ENCODE measurements at regions not wholly inside any gene's neighbourhood (a gene's known extent, or its start where the extent isn't known, plus 50 kb on each side); places are given as distances from the start of the nearest gene placed in this dataset.

- TF ChIP-seq RELA (CRISPR knock-in tag; IDR thresholded peaks at IDR 0.05; ENCODE audit: borderline replicate concordance): no peak
- no peak for TF ChIP-seq JAZF1 (CRISPR knock-in tag; IDR thresholded peaks at IDR 0.05)
- TF ChIP-seq SMAD4 (CRISPR knock-in tag; IDR thresholded peaks at IDR 0.05): no peak
- no peak for TF ChIP-seq HMGXB4 (CRISPR knock-in tag; IDR thresholded peaks at IDR 0.05)
- no peak for TF ChIP-seq GTF2I (CRISPR knock-in tag; conservative IDR thresholded peaks at IDR 0.05)
- no peak for TF ChIP-seq E2F1 (CRISPR knock-in tag; IDR thresholded peaks at IDR 0.05)
- no peak for TF ChIP-seq ELF4 (CRISPR knock-in tag; IDR thresholded peaks at IDR 0.05; ENCODE audit: low read depth)
- no peak for TF ChIP-seq ZNF317 (CRISPR knock-in tag; IDR thresholded peaks at IDR 0.05; ENCODE audit: borderline replicate concordance, low read depth)
- no peak for TF ChIP-seq ZNF512 (CRISPR knock-in tag; IDR thresholded peaks at IDR 0.05; ENCODE audit: borderline replicate concordance)
- TF ChIP-seq ZBTB21 (CRISPR knock-in tag; IDR thresholded peaks at IDR 0.05; ENCODE audit: borderline replicate concordance): no peak
- TF ChIP-seq PRDM15 (CRISPR knock-in tag; IDR thresholded peaks at IDR 0.05): no peak
- TF ChIP-seq CREB1 (CRISPR knock-in tag; IDR thresholded peaks at IDR 0.05): no peak
Observed at GRCh38 chr15:61403884-61404283, 174.8 kb upstream of the RORA start (continued).

- H3K27ac Mint-ChIP-seq: no peak overlapping the region
- CTCF ChIA-PET: no interaction called here
- H3K4me1 Mint-ChIP-seq: no peaks in the 10 kb centered on the region
- peaks cover 3% of the 10 kb centered on the region for H3K27me3 Mint-ChIP-seq (ENCODE audit: low read depth)
- DNase-seq (ENCODE audit: low spot score): no peak
- no peak overlapping the region for H3K4me3 Mint-ChIP-seq
- ATAC-seq: no peak
- H3K36me3 Mint-ChIP-seq: no peaks in the 10 kb centered on the region
- POLR2A ChIA-PET: no interaction called here
- H3K9me3 Mint-ChIP-seq: no peaks in the 10 kb centered on the region; the same call in 1 of the 2 replicates
- TF ChIP-seq RORB (CRISPR knock-in tag; IDR thresholded peaks at IDR 0.05): no peak
- TF ChIP-seq TEAD1 (CRISPR knock-in tag; IDR thresholded peaks at IDR 0.05): no peak
- no peak for TF ChIP-seq ZNF219 (CRISPR knock-in tag; IDR thresholded peaks at IDR 0.05; ENCODE audit: borderline replicate concordance)
- TF ChIP-seq HMGA2 (CRISPR knock-in tag; IDR thresholded peaks at IDR 0.05): no peak
- TF ChIP-seq ZNF396 (CRISPR knock-in tag; IDR thresholded peaks at IDR 0.05; ENCODE audit: borderline replicate concordance): no peak
- no peak for TF ChIP-seq NFYB (CRISPR knock-in tag; conservative IDR thresholded peaks at IDR 0.05; ENCODE audit: low read depth)
- TF ChIP-seq KAT7 (CRISPR knock-in tag; IDR thresholded peaks at IDR 0.05; ENCODE audit: borderline replicate concordance): no peak
- TF ChIP-seq MXD4 (CRISPR knock-in tag; IDR thresholded peaks at IDR 0.05; ENCODE audit: borderline replicate concordance): no peak
- no peak for TF ChIP-seq NFATC4 (CRISPR knock-in tag; IDR thresholded peaks at IDR 0.05)
- no peak for TF ChIP-seq ZNF532 (CRISPR knock-in tag; IDR thresholded peaks at IDR 0.05; ENCODE audit: borderline replicate concordance)
- no peak for TF ChIP-seq JUN (CRISPR knock-in tag; IDR thresholded peaks at IDR 0.05)
Observed at GRCh38 chr15:61401903-61402698, 173.0 kb upstream of the RORA start.

All from WTC11 (cell line).